Coronary artery (tissue), 2 donors: ENCODE measurements at regions not wholly inside any gene's neighbourhood (a gene's known extent, or its start where the extent isn't known, plus 50 kb on each side); places are given as distances from the start of the nearest gene placed in this dataset.

Source experiments
- DNase-seq: peaks from one replicate; pipeline ENCODE4 v3.0.0-alpha.2; 2017; ENCODE audit warnings: low spot score
- H3K27ac ChIP-seq, 2 donors: fragments of 200-600 bp; sonication (generic); one replicate each; pipeline ENCODE4 v1.5.1; 2016 to 2019
- H3K4me3 ChIP-seq: fragments of 200-600 bp; sonication (generic); 2 replicates; pipeline ENCODE4 v1.5.1; 2016; ENCODE audit warnings: mild to moderate bottlenecking, moderate library complexity
- TF ChIP-seq, protein P1 (sequence below): fragments of 200-600 bp; sonication (generic); IDR thresholded peaks from one replicate; pipeline ENCODE4 v1.5.1; 2019; ENCODE audit warnings: antibody characterized with exemption

DNA sequence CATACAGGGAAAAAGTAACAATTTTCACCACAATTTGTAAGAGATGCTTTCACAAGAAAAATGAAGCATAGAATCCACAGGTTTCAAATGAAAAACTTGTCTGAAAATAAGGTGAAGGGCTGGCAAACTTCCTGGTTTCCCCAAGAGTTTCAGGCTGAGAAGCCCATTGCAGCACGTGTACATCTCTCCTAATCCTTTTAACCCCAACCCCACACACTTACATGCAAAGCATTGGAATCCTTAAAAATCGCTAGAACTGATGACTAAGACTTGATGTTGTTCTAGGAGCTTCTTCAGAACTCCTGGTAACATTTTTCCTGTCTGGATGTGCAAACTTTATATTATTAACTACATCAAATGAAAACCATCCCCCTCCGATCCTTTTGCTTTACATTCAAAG is 317.8 kb upstream of the RGMB start:
- DNase-seq: no peak
- no peak overlapping the region for H3K27ac ChIP-seq

DNA sequence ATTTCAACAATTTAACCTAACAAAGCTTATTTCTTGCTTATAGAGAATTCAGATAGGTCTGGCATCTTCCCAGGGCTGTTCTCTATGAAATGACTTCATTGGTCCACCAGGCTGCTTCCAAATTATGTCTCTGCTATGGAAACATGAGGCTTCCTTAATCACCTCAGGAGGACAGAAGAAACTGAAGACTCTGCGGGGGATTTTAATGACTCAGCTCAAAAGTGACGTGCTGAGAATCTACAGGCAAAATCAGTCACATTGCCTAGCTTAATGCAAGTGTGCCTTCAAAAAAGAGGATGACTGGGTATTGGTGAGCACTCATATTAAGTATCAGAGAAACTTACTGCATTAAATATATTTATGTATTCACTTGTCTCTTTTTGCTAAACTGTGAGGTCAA is 315.5 kb upstream of the RGMB start:
- no peak for DNase-seq
- Histone ChIP-seq H3K4me3 (no peak overlapping the region), H3K27ac (no peak overlapping the region)
- TF ChIP-seq, protein P1, sequence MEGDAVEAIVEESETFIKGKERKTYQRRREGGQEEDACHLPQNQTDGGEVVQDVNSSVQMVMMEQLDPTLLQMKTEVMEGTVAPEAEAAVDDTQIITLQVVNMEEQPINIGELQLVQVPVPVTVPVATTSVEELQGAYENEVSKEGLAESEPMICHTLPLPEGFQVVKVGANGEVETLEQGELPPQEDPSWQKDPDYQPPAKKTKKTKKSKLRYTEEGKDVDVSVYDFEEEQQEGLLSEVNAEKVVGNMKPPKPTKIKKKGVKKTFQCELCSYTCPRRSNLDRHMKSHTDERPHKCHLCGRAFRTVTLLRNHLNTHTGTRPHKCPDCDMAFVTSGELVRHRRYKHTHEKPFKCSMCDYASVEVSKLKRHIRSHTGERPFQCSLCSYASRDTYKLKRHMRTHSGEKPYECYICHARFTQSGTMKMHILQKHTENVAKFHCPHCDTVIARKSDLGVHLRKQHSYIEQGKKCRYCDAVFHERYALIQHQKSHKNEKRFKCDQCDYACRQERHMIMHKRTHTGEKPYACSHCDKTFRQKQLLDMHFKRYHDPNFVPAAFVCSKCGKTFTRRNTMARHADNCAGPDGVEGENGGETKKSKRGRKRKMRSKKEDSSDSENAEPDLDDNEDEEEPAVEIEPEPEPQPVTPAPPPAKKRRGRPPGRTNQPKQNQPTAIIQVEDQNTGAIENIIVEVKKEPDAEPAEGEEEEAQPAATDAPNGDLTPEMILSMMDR: no peak

More for the DNA sequence above, 317.8 kb upstream of the RGMB start:
- TF ChIP-seq, protein P1: no peak
- no peak overlapping the region for H3K4me3 ChIP-seq

DNA sequence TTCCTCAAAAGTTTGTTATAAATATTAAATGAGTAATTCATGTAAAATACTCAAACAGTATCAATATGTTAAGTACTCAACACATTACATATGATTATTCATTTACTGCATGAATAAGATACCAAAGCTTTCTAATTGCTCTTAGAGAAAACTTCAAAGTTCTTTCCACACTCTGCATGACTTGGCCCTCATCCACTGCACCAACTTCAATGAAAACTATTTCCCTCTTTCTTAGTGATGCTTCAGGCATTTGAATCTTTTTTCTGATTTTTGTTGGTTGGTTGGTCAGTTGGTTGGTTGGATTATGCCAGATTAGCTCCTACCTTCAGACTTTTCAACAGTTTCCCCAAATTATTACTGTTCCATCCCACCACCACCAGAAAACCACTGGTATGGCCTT is 314.7 kb upstream of the RGMB start:
- Histone ChIP-seq H3K27ac (no peak overlapping the region), H3K4me3 (no peak overlapping the region)
- no peak for DNase-seq
- TF ChIP-seq, protein P1: no peak

DNA sequence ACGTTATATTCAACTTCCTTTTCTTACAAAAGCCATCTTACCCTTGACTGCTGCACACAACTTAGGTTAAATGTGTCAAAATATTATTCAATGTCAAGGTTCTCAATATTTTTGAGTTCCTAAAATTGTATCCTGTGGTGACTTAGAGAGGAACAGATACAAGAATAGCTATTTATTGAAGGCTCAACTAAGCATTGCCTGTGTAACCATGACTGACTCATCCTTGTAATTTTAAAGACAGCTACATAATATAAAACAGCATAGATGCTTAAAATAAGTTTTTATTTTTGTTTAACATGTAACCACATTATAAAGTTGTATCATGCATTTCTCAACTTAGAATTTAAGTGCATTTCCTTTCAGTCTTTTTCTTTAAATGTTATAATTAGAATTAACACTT is 312.9 kb upstream of the RGMB start:
- no peak overlapping the region for H3K27ac ChIP-seq
- TF ChIP-seq, protein P1: no peak
- no peak overlapping the region for H3K4me3 ChIP-seq
- DNase-seq: no peak

DNA sequence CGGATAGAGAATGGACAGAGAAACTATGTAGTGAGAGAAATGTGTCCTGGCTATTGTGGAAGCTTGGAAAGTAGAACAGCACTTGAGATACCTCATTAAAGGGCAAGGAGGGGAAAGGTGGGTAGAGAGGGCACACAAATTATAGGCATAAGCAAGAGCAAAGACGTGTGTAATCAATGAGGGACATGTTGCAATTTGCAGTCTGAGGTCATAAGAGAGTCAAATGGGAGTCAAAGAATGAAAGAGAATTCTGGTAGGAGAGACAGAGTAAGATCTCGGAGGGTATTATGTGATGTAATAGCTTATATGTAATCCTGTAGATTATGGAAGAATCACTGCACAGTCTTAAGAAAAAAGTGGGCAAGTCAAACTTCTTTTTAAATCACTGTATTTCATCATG is 312.0 kb upstream of the RGMB start:
- TF ChIP-seq, protein P1: no peak
- DNase-seq: no peak

DNA sequence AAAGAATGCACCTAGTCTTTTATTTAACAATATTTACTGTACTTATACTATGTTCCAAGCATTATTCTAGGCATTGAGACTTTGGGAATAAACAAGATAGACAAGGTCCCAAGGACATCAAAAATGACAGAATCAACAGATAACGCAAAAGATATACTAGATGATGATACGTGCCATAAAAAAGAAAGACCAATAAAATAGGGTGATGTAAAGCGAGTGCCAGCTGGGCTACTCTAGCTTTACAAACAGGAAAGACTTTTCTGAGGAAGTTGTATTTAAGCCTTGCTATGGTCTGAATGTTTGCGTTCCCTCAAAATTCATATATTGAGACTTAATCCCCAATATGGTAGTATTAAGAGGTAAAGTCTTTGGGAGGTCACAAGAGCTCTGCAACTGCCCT is 310.2 kb upstream of the RGMB start:
- TF ChIP-seq, protein P1: no peak
- Histone ChIP-seq H3K4me3 (no peak overlapping the region), H3K27ac (no peak overlapping the region)
- DNase-seq: no peak

More for the DNA sequence above, 312.0 kb upstream of the RGMB start:
- Histone ChIP-seq H3K27ac (no peak overlapping the region), H3K4me3 (no peak overlapping the region)

DNA sequence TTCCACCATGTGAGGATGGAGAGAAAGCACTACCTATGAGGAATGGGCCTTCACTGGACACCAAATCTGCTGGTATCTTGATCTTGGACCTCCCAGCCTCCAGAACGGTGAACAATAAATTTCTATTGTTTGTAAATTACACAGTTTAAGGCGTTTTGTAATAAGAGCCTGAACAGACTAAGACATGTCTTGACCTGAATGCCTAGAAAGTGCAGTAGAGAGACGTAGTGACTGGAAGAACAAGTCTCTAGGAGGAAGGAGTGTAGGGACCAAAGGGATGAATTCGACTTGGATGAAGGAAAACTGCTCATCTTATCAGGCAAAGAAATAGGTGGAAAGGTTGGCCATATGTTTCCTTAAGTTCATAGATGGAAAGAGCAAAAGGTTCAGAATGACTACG is 309.8 kb upstream of the RGMB start:
- H3K4me3 ChIP-seq: no peak overlapping the region

More for the DNA sequence above, 309.8 kb upstream of the RGMB start:
- no peak overlapping the region for H3K27ac ChIP-seq
- TF ChIP-seq, protein P1: no peak
- no peak for DNase-seq
